GM12872 (cell line): ENCODE measurements at regions not wholly inside any gene's neighbourhood (a gene's known extent, or its start where the extent isn't known, plus 50 kb on each side); places are given as distances from the start of the nearest gene placed in this dataset.

ENCODE experiments used
- CTCF ChIP-seq: IDR thresholded peaks from 3 replicates; pipeline ENCODE4 v1.5.1; 2011; ENCODE audit warnings: low read depth, mild to moderate bottlenecking, low read length, moderate library complexity; ENCODE audit not compliant: insufficient read depth

- TF ChIP-seq CTCF: no peak
Measured at GRCh38 chr6:76840041-76840745, 623.1 kb downstream of the HTR1B start.

GRCh38 chr6:76839505-76839904, 623.8 kb downstream of the HTR1B start:
- TF ChIP-seq CTCF: no peak

GRCh38 chr6:76837564-76837963, 625.7 kb downstream of the HTR1B start:
- TF ChIP-seq CTCF: no peak

- no peak for TF ChIP-seq CTCF
Measured at GRCh38 chr6:76835695-76836094, 627.6 kb downstream of the HTR1B start.

GRCh38 chr6:76835293-76835692, 628.0 kb downstream of the HTR1B start:
- TF ChIP-seq CTCF: no peak

- TF ChIP-seq CTCF: no peak
Measured at GRCh38 chr6:76834399-76834798, 628.9 kb downstream of the HTR1B start.

GRCh38 chr6:76831299-76831698, 632.0 kb downstream of the HTR1B start:
- TF ChIP-seq CTCF: no peak
